Ishikawa (cell line): ENCODE measurements at regions not wholly inside any gene's neighbourhood (a gene's known extent, or its start where the extent isn't known, plus 50 kb on each side); places are given as distances from the start of the nearest gene placed in this dataset.

Experiments used
- CEBPB ChIP-seq: IDR thresholded peaks from 2 replicates; pipeline ENCODE4 v1.6.1; 2012
- CREB1 ChIP-seq: IDR thresholded peaks from 2 replicates; pipeline ENCODE4 v1.6.1; 2012; ENCODE audit warnings: low read depth
- EGR1 ChIP-seq: IDR thresholded peaks from 2 replicates; pipeline ENCODE4 v1.6.1; 2012
- EP300 ChIP-seq: IDR thresholded peaks from 2 replicates; pipeline ENCODE4 v1.6.1; 2012; ENCODE audit warnings: borderline replicate concordance
- FOXM1 ChIP-seq: IDR thresholded peaks from 2 replicates; pipeline ENCODE4 v1.6.1; 2012; ENCODE audit warnings: low read depth, borderline replicate concordance
- NFIC ChIP-seq: IDR thresholded peaks from 2 replicates; pipeline ENCODE4 v1.6.1; 2012
- RAD21 ChIP-seq: IDR thresholded peaks from 2 replicates; pipeline ENCODE4 v1.6.1; 2012; ENCODE audit warnings: low read depth
- TAF1 ChIP-seq: IDR thresholded peaks from 2 replicates; pipeline ENCODE4 v1.6.1; 2012; ENCODE audit warnings: low read depth, mild to moderate bottlenecking
- TCF12 ChIP-seq: IDR thresholded peaks from 2 replicates; pipeline ENCODE4 v1.6.1; 2012; ENCODE audit warnings: low read depth
- TEAD4 ChIP-seq: IDR thresholded peaks from 2 replicates; pipeline ENCODE4 v1.6.1; 2012
- YY1 ChIP-seq: IDR thresholded peaks from 2 replicates; pipeline ENCODE4 v1.6.1; 2012; ENCODE audit warnings: low read depth
- ZBTB7A ChIP-seq: IDR thresholded peaks from 2 replicates; pipeline ENCODE4 v1.6.1; 2012; ENCODE audit warnings: low read depth
- TF ChIP-seq, protein P1 (sequence below): IDR thresholded peaks from 2 replicates; pipeline ENCODE4 v1.6.1; 2012; ENCODE audit warnings: low read depth, mild to moderate bottlenecking
- TF ChIP-seq, protein P2 (sequence below): IDR thresholded peaks from 2 replicates; pipeline ENCODE4 v1.6.1; 2012
- TF ChIP-seq, protein P3 (sequence below): IDR thresholded peaks from 2 replicates; pipeline ENCODE4 v1.6.1; 2012

DNA sequence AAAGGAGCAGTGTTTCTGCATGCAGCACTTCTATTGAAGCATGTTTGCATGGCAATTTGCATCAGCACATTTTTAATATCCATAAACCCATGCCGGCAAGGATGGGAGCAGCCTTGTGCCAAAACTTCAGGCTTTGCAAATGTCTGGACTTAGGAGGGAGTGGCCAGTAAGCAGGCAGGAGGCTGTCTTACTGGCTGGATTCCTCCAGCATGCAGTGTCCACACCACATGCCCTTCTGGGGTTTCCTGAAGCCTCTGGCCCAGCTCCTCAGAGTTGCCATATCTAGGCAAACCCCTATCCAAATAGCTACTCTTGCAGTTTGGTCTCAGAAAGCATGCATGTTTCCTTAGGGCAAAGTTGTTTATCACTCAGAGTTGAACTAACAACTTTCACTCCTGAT is 139.1 kb upstream of the MRPS22 start:
- no peak for TF ChIP-seq FOXM1
- TF ChIP-seq ZBTB7A = no peak
- TF ChIP-seq, protein P1, sequence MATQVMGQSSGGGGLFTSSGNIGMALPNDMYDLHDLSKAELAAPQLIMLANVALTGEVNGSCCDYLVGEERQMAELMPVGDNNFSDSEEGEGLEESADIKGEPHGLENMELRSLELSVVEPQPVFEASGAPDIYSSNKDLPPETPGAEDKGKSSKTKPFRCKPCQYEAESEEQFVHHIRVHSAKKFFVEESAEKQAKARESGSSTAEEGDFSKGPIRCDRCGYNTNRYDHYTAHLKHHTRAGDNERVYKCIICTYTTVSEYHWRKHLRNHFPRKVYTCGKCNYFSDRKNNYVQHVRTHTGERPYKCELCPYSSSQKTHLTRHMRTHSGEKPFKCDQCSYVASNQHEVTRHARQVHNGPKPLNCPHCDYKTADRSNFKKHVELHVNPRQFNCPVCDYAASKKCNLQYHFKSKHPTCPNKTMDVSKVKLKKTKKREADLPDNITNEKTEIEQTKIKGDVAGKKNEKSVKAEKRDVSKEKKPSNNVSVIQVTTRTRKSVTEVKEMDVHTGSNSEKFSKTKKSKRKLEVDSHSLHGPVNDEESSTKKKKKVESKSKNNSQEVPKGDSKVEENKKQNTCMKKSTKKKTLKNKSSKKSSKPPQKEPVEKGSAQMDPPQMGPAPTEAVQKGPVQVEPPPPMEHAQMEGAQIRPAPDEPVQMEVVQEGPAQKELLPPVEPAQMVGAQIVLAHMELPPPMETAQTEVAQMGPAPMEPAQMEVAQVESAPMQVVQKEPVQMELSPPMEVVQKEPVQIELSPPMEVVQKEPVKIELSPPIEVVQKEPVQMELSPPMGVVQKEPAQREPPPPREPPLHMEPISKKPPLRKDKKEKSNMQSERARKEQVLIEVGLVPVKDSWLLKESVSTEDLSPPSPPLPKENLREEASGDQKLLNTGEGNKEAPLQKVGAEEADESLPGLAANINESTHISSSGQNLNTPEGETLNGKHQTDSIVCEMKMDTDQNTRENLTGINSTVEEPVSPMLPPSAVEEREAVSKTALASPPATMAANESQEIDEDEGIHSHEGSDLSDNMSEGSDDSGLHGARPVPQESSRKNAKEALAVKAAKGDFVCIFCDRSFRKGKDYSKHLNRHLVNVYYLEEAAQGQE = no peak
- no peak for TF ChIP-seq TAF1
- TF ChIP-seq, protein P2, sequence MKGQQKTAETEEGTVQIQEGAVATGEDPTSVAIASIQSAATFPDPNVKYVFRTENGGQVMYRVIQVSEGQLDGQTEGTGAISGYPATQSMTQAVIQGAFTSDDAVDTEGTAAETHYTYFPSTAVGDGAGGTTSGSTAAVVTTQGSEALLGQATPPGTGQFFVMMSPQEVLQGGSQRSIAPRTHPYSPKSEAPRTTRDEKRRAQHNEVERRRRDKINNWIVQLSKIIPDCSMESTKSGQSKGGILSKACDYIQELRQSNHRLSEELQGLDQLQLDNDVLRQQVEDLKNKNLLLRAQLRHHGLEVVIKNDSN = no peak
- TF ChIP-seq NFIC = no peak

DNA sequence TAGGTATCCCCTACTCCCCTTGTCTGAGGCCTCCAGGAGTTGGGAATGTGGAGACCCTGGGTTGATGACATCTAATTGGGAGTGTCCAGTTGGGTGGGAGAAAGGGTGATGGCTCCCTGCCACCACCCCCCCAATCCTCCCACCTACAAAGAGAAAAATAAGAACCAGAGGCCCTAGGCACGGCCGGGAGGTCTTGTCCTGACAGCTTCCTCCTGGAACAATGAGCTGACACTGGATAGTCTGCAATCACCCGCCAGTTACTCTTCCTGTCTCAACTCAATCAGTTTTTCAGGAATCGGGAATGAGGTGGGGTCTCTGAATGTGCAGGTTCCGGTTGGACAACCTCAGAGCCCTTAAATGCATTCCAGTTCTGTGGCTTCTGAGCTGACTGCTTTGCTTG is 129.9 kb upstream of the MRPS22 start:
- TF ChIP-seq CEBPB (no peak), NFIC (no peak), TEAD4 (no peak), CREB1 (no peak), TAF1 (no peak), RAD21 (no peak), YY1 (no peak), EP300 (no peak), ZBTB7A (no peak), TCF12 (no peak), EGR1 (no peak), FOXM1 (no peak)
- TF ChIP-seq, protein P3, sequence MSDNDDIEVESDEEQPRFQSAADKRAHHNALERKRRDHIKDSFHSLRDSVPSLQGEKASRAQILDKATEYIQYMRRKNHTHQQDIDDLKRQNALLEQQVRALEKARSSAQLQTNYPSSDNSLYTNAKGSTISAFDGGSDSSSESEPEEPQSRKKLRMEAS = no peak
- TF ChIP-seq, protein P1 = no peak
- TF ChIP-seq, protein P2 = no peak

DNA sequence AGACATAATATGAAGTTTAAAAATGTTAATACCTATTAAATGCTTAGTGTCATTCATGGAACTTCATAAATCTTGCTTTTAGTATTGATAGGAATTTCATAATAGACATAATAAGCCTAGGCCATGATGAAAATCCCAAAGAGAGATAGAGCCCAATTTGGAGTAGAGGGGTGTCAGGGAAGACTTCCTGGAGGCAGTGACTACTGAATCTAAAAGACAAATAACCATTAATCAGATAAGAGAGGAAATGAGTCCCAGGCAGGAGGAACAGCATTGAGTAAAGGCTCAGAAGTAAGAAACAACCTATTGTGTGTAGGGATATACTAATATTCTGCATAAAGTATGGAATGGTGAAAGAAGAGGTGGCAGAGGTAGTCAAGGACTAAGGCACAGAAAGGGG is 126.9 kb upstream of the MRPS22 start:
- TF ChIP-seq, protein P3 = no peak
- no peak for TF ChIP-seq CREB1
- no peak for TF ChIP-seq CEBPB

DNA sequence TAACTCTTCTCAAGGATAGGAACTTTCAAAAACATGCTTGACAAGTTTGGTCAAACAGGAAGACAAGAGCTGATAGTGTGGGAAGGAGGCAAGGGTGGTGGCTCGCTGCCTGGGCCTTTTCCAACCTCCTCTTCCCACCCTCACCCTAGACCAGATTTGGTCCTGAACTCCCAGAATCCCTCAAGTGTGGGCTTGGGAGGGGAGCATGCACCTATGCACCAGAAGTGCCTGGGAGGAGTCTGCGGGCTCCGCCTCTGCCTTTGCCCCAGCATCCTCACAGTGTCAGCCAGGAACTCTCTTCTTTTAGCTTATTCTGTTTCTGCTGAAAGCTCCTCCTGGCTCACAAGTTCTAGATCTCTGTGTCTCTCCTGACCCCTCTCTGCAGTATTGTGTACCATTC is 126.2 kb upstream of the MRPS22 start:
- no peak for TF ChIP-seq NFIC

DNA sequence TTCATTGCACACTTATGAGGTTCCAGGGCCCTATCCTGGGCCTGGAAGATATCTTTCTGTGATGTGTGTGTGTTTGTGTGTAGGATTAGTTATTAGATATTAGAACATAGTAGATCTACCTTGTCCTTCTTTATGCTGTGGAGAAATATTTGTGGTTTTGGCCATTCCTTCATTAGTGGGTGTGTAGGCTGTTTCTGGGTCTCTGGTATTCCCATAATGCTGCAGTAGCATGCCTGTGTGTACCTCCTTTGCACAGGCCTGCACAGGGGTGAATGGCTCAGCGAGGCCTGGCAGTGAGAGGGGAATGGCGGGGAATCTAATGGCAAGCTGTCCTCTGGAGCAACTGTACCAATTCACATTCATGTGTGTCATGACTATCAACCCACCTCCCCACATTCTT is 125.8 kb upstream of the MRPS22 start:
- TF ChIP-seq YY1 = no peak
- no peak for TF ChIP-seq CREB1
- TF ChIP-seq TAF1 = no peak
- no peak for TF ChIP-seq NFIC
- TF ChIP-seq CEBPB = no peak
- TF ChIP-seq ZBTB7A = no peak
- TF ChIP-seq, protein P2 = no peak
- TF ChIP-seq, protein P3 = no peak
- TF ChIP-seq, protein P1 = no peak
- no peak for TF ChIP-seq FOXM1
- no peak for TF ChIP-seq TCF12
- TF ChIP-seq EP300 = no peak
- no peak for TF ChIP-seq TEAD4
- TF ChIP-seq EGR1 = no peak
- TF ChIP-seq RAD21 = no peak
